22Rv1 (cell line): ENCODE measurements at regions not wholly inside any gene's neighbourhood (a gene's known extent, or its start where the extent isn't known, plus 50 kb on each side); places are given as distances from the start of the nearest gene placed in this dataset.

Source experiments
- CTCF ChIP-seq: fragments of 450-650 bp; IDR thresholded peaks from 2 replicates; pipeline ENCODE4 v1.5.1; 2017; ENCODE audit warnings: mild to moderate bottlenecking
- ZFX ChIP-seq: fragments of 450-650 bp; IDR thresholded peaks from 2 replicates; pipeline ENCODE4 v1.6.1; 2017; ENCODE audit warnings: antibody characterized with exemption, borderline replicate concordance

GRCh38 chr2:144785253-144785652 lies 265.3 kb upstream of the ZEB2 start:
- TF ChIP-seq CTCF = no peak
- TF ChIP-seq ZFX = no peak
